ENCODE measurements at regions not wholly inside any gene's neighbourhood (a gene's known extent, or its start where the extent isn't known, plus 50 kb on each side); places are given as distances from the start of the nearest gene placed in this dataset.

DNA sequence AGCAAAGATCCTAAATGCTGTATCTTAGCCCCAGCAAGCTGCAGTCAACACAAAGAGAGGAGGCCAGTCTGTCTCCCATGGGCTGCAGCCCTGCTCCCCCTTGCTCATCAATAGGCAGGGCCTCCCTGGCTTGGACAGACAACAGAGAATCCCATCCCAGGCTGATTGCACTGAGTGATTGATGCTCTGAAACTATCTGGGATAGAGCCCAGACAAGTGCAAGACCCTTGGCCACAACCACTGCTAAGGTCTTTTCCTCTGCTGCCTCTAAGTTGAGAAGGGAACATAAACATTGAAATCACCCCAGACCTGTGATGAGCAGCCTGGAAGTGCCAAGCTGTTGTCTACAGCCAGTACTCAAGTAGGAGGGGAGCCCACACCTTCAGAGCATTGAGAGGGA, 661.0 kb upstream of the CDH18 start:
- no peak overlapping the region for H3K27ac ChIP-seq
- POLR2A ChIA-PET (ENCODE audit: low non-redundant PET): no interaction called here
- no peak for DNase-seq (ENCODE audit: low spot score)
- no peak for TF ChIP-seq CTCF (conservative IDR thresholded peaks at IDR 0.05; ENCODE audit: low read depth)
- CTCF ChIA-PET: no interaction called here

DNA sequence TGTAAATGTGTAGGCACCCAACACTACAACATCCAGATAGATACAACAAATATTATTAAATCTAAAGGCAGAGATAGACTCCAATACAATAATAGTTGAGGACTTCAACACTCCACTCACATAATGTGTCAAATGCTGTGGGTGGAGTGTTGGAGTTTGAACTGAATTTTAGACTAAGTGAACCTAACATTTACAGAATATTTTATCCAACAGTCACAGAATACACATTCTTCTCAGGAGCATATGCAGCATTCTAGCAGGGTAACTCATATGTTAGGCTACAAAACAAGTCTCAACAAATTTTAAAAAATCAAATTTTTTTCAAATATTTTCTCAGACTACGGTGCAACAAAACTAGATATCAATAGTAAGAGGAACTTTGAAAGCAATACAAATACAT, 648.7 kb upstream of the CDH18 start:
- no peak overlapping the region for H3K27ac ChIP-seq
- ChIA-PET CTCF (no interaction called here), POLR2A (ENCODE audit: low non-redundant PET) (no interaction called here)
- DNase-seq (ENCODE audit: low spot score): no peak
- no peak for TF ChIP-seq CTCF (conservative IDR thresholded peaks at IDR 0.05; ENCODE audit: low read depth)

GRCh38 chr5:20619591-20619990, 631.6 kb upstream of the CDH18 start:
- POLR2A ChIA-PET (ENCODE audit: low non-redundant PET): no interaction called here
- no peak for TF ChIP-seq CTCF (conservative IDR thresholded peaks at IDR 0.05; ENCODE audit: low read depth)
- H3K27ac ChIP-seq: no peak overlapping the region
- DNase-seq (ENCODE audit: low spot score): no peak
- CTCF ChIA-PET: no interaction called here

DNA sequence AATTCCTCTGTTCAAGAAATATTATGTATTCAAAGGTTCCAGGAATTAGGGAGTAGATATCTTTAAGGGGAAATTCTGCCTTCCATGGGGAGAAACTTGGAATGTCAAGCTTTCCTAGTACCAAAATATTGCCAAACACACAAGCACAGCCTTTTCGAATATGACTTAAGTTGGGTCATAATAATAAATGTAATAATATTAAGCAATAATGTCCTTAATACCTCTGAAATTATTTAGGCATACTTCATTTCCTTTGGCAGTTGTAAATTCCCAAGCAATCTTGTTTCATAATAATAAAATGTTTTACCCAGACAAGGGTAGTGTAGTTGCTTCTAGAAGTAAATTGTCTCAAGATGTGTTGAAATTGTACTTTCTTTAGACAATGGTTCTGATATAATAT, 630.3 kb upstream of the CDH18 start:
- no peak overlapping the region for H3K27ac ChIP-seq
- TF ChIP-seq CTCF (conservative IDR thresholded peaks at IDR 0.05; ENCODE audit: low read depth): no peak
- ChIA-PET CTCF (interaction anchor here (0.7 kb wide), 1 partner anchor 361 kb away, joined by 3 read pairs; no protein-coding TSS in a partner anchor), POLR2A (ENCODE audit: low non-redundant PET) (no interaction called here)
- DNase-seq (ENCODE audit: low spot score): no peak

- ChIA-PET CTCF (interaction anchor here (0.7 kb wide), 1 partner anchor 361 kb away, joined by 3 read pairs; no protein-coding TSS in a partner anchor), POLR2A (ENCODE audit: low non-redundant PET) (no interaction called here)
- no peak overlapping the region for H3K27ac ChIP-seq
- TF ChIP-seq CTCF (conservative IDR thresholded peaks at IDR 0.05; ENCODE audit: low read depth): no peak
- DNase-seq (ENCODE audit: low spot score): no peak
These were observed 629.8 kb upstream of the CDH18 start for GRCh38 chr5:20617841-20618240.

GRCh38 chr5:20615888-20616563, 628.0 kb upstream of the CDH18 start:
- POLR2A ChIA-PET (ENCODE audit: low non-redundant PET): no interaction called here
- no peak for TF ChIP-seq CTCF (conservative IDR thresholded peaks at IDR 0.05; ENCODE audit: low read depth)
- no peak for DNase-seq (ENCODE audit: low spot score)
- H3K27ac ChIP-seq: no peak overlapping the region
- CTCF ChIA-PET: no interaction called here
